WTC11 (cell line): ENCODE measurements at regions not wholly inside any gene's neighbourhood (a gene's known extent, or its start where the extent isn't known, plus 50 kb on each side); places are given as distances from the start of the nearest gene placed in this dataset.
A peak's percentile ranks its signal among the peaks of the same experiment; 100 is the strongest.

Experiments
- ATAC-seq: fragments of 200-7000 bp; cut with Tn5 transposase; 2 replicates; pipeline ENCODE4 v1.10.0; 2021; ENCODE audit warnings: mild to moderate bottlenecking, moderate library complexity
- CTCF ChIA-PET: fragments of 300-600 bp; sonication (Branson Sonifier 250); formaldehyde crosslinking; loops from one replicate; lab custom pipeline; 2021; ENCODE audit warnings: antibody characterized with exemption; lab: Charles Lee
- POLR2A ChIA-PET: fragments of 350-600 bp; sonication (Branson Sonifier 250); formaldehyde crosslinking; loops from one replicate; lab custom pipeline; 2021; ENCODE audit warnings: antibody characterized with exemption; lab: Charles Lee
- DNase-seq: peaks from one replicate; pipeline ENCODE4 v3.0.0; 2021; ENCODE audit warnings: low spot score
- H3K27ac Mint-ChIP-seq: 2 replicates; pipeline ENCODE4 v1.8.0; 2021; ENCODE audit warnings: mixed read lengths
- H3K27me3 Mint-ChIP-seq: 2 replicates; pipeline ENCODE4 v1.8.0; 2021; ENCODE audit warnings: low read depth, mild to moderate bottlenecking, moderate library complexity, mixed read lengths
- H3K36me3 Mint-ChIP-seq: 2 replicates; pipeline ENCODE4 v1.8.0; 2021; ENCODE audit warnings: mixed read lengths
- H3K4me1 Mint-ChIP-seq: 2 replicates; pipeline ENCODE4 v1.8.0; 2022; ENCODE audit warnings: mixed read lengths
- H3K4me3 Mint-ChIP-seq: 2 replicates; pipeline ENCODE4 v1.8.0; 2021; ENCODE audit warnings: mild to moderate bottlenecking, moderate library complexity, mixed read lengths
- H3K9me3 Mint-ChIP-seq: 2 replicates; pipeline ENCODE4 v1.8.0; 2021; ENCODE audit warnings: mixed read lengths
- ARID4B ChIP-seq: sonication (generic); formaldehyde crosslinking; IDR thresholded peaks from 2 replicates; pipeline ENCODE4 v1.8.0; 2023; ENCODE audit warnings: missing genetic modification reagents, mild to moderate bottlenecking, borderline replicate concordance
- ATF2 ChIP-seq: sonication (generic); formaldehyde crosslinking; IDR thresholded peaks from 2 replicates; pipeline ENCODE4 v1.8.1; 2022; ENCODE audit warnings: low read depth, missing genetic modification reagents, borderline replicate concordance
- EMX1 ChIP-seq: fragments of 250-450 bp; sonication (Bioruptor Pico); IDR thresholded peaks from 2 replicates; pipeline ENCODE4 v1.8.0; 2021; ENCODE audit warnings: mild to moderate bottlenecking
- ETV6 ChIP-seq: sonication (generic); formaldehyde crosslinking; IDR thresholded peaks from 2 replicates; pipeline ENCODE4 v1.8.1; 2022; ENCODE audit warnings: mild to moderate bottlenecking, missing genetic modification reagents
- GTF2I ChIP-seq: fragments of 250-450 bp; sonication (Bioruptor Pico); conservative IDR thresholded peaks from 2 replicates; pipeline ENCODE4 v1.4.0; 2021; ENCODE audit warnings: mild to moderate bottlenecking
- JUN ChIP-seq: sonication (generic); formaldehyde crosslinking; IDR thresholded peaks from 2 replicates; pipeline ENCODE4 v1.8.0; 2023; ENCODE audit warnings: mild to moderate bottlenecking, missing genetic modification reagents
- KAT7 ChIP-seq: sonication (generic); formaldehyde crosslinking; IDR thresholded peaks from 2 replicates; pipeline ENCODE4 v1.8.1; 2023; ENCODE audit warnings: missing genetic modification reagents, mild to moderate bottlenecking, borderline replicate concordance
- NFATC4 ChIP-seq: fragments of 250-450 bp; sonication (Bioruptor Pico); IDR thresholded peaks from 2 replicates; pipeline ENCODE4 v1.9.0; 2021; ENCODE audit warnings: mild to moderate bottlenecking
- SMAD3 ChIP-seq: sonication (generic); formaldehyde crosslinking; IDR thresholded peaks from 2 replicates; pipeline ENCODE4 v1.8.0; 2022; ENCODE audit warnings: missing genetic modification reagents, mild to moderate bottlenecking, borderline replicate concordance
- TCF7 ChIP-seq: sonication (generic); formaldehyde crosslinking; IDR thresholded peaks from 2 replicates; pipeline ENCODE4 v1.8.0; 2022; ENCODE audit warnings: mild to moderate bottlenecking, low read depth, missing genetic modification reagents, moderate library complexity
- ZNF121 ChIP-seq: sonication (generic); formaldehyde crosslinking; IDR thresholded peaks from 2 replicates; pipeline ENCODE4 v1.8.0; 2023; ENCODE audit warnings: missing genetic modification reagents
- ZNF396 ChIP-seq: fragments of 250-450 bp; sonication (Bioruptor Pico); IDR thresholded peaks from 2 replicates; pipeline ENCODE4 v1.8.0; 2021; ENCODE audit warnings: mild to moderate bottlenecking, moderate library complexity, borderline replicate concordance
- ZNF512 ChIP-seq: sonication (generic); formaldehyde crosslinking; IDR thresholded peaks from 2 replicates; pipeline ENCODE4 v1.8.1; 2022; ENCODE audit warnings: missing genetic modification reagents, borderline replicate concordance
- ZSCAN18 ChIP-seq: fragments of 250-450 bp; sonication (Bioruptor Pico); IDR thresholded peaks from 2 replicates; pipeline ENCODE4 v2.1.2; 2022; ENCODE audit warnings: mild to moderate bottlenecking, moderate library complexity

GRCh38 chr10:62512732-62513475, 138.7 kb downstream of the ZNF365 start (continued):
- TF ChIP-seq ZSCAN18 (CRISPR knock-in tag) (no peak), ETV6 (CRISPR knock-in tag) (no peak), TCF7 (CRISPR knock-in tag) (no peak), KAT7 (no peak)

GRCh38 chr10:62514079-62514693, 140.0 kb downstream of the ZNF365 start:
- DNase-seq = no peak
- no peak overlapping the region for H3K27ac Mint-ChIP-seq
- H3K36me3 Mint-ChIP-seq = no peaks in the 10 kb centered on the region
- POLR2A ChIA-PET = no interaction called here
- no peak for ATAC-seq
- 0 out of 2 replicates have a peak, but pooled peaks cover 3% of the 10 kb centered on the region for H3K9me3 Mint-ChIP-seq
- H3K4me1 Mint-ChIP-seq = no peaks in the 10 kb centered on the region
- TF ChIP-seq GTF2I = 0 out of 2 replicates have a peak, but pooled peaks have one; percentile 41
- no peak for TF ChIP-seq SMAD3 (CRISPR knock-in tag)
- no peak overlapping the region for H3K4me3 Mint-ChIP-seq
- CTCF ChIA-PET = interaction anchor here (1.5 kb wide), 1 partner anchor 22 kb away, joined by 4 read pairs; no protein-coding TSS in a partner anchor
- H3K27me3 Mint-ChIP-seq = peaks cover 35% of the 10 kb centered on the region

GRCh38 chr10:62517252-62517651, 143.1 kb downstream of the ZNF365 start:
- POLR2A ChIA-PET = no interaction called here
- Mint-ChIP-seq H3K27ac (no peak overlapping the region), H3K36me3 (no peaks in the 10 kb centered on the region), H3K4me1 (no peaks in the 10 kb centered on the region), H3K27me3 (peaks cover 12% of the 10 kb centered on the region)
- DNase-seq = no peak
- ATAC-seq = no peak
- TF ChIP-seq EMX1 (CRISPR knock-in tag) (no peak), ATF2 (CRISPR knock-in tag) (no peak), ARID4B (CRISPR knock-in tag) (no peak), TCF7 (CRISPR knock-in tag) (no peak), ZNF396 (no peak), NFATC4 (CRISPR knock-in tag) (no peak), ZNF121 (no peak), ZNF512 (no peak), JUN (CRISPR knock-in tag) (no peak)
- TF ChIP-seq, all 79 proteins: peak for 0
- Mint-ChIP-seq H3K4me3 (no peak overlapping the region), H3K9me3 (peaks cover 15% of the 10 kb centered on the region)
- CTCF ChIA-PET = no interaction called here
